Esophagus squamous epithelium (tissue), 4 donors: ENCODE measurements at regions not wholly inside any gene's neighbourhood (a gene's known extent, or its start where the extent isn't known, plus 50 kb on each side); places are given as distances from the start of the nearest gene placed in this dataset.

Source experiments
- POLR2A ChIP-seq, 4 donors: fragments of 450-650 bp; IDR thresholded peaks; one replicate each; pipeline ENCODE4 v1.6.1; 2017; ENCODE audit warnings: antibody characterized with exemption in 4 of 4, mild to moderate bottlenecking in 4 of 4, moderate library complexity in 3 of 4
- TF ChIP-seq, protein P1 (sequence below), 6 experiments: fragments of 450-650 bp in 4 of 6; fragments of 200-600 bp in 2 of 6; sonication (generic) in 2 of 6; IDR thresholded peaks; one replicate each; pipeline ENCODE4 v1.5.1; 2016 to 2019; ENCODE audit warnings: antibody characterized with exemption in 6 of 6, mild to moderate bottlenecking in 4 of 6, moderate library complexity in 4 of 6

DNA sequence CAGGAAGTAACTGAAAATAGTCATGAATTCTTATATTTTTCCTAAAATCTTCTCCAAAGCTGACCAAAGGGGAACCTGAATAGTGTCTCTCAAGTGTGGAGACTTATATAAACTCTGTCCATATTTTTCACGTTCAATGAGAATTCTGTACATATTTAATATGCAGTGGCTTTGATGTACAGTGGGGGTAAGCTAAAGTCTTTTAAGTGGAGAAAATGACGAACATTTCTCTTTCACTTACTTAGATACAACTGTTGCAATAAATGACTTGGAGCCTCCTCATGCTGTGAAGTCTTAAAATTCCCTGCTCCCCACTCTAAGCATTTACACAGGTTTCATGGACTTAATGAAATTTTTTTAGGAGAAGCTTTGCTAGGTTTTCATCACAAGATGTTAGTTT lies 1196.7 kb downstream of the EFNB2 start:
- TF ChIP-seq, protein P1, sequence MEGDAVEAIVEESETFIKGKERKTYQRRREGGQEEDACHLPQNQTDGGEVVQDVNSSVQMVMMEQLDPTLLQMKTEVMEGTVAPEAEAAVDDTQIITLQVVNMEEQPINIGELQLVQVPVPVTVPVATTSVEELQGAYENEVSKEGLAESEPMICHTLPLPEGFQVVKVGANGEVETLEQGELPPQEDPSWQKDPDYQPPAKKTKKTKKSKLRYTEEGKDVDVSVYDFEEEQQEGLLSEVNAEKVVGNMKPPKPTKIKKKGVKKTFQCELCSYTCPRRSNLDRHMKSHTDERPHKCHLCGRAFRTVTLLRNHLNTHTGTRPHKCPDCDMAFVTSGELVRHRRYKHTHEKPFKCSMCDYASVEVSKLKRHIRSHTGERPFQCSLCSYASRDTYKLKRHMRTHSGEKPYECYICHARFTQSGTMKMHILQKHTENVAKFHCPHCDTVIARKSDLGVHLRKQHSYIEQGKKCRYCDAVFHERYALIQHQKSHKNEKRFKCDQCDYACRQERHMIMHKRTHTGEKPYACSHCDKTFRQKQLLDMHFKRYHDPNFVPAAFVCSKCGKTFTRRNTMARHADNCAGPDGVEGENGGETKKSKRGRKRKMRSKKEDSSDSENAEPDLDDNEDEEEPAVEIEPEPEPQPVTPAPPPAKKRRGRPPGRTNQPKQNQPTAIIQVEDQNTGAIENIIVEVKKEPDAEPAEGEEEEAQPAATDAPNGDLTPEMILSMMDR (IDR thresholded peaks at IDR 0.05): no peak
- TF ChIP-seq POLR2A (IDR thresholded peaks at IDR 0.05): no peak
